Osteocyte (in vitro differentiated cells): ENCODE measurements at regions not wholly inside any gene's neighbourhood (a gene's known extent, or its start where the extent isn't known, plus 50 kb on each side); places are given as distances from the start of the nearest gene placed in this dataset.

ENCODE experiments used
- DNase-seq: peaks from one replicate; pipeline ENCODE4 v3.0.0; 2021; ENCODE audit warnings: mixed read lengths; ENCODE audit not compliant: unreplicated experiment; ENCODE audit errors: extremely low spot score
- H3K27ac Mint-ChIP-seq: one replicate; pipeline ENCODE4 v1.8.0; 2021; ENCODE audit warnings: mild to moderate bottlenecking, mixed read lengths; ENCODE audit not compliant: unreplicated experiment
- H3K27me3 Mint-ChIP-seq: one replicate; pipeline ENCODE4 v1.8.0; 2021; ENCODE audit warnings: mixed read lengths; ENCODE audit not compliant: unreplicated experiment
- H3K36me3 Mint-ChIP-seq: one replicate; pipeline ENCODE4 v1.8.0; 2021; ENCODE audit warnings: mixed read lengths; ENCODE audit not compliant: unreplicated experiment
- H3K4me1 Mint-ChIP-seq: one replicate; pipeline ENCODE4 v1.8.0; 2021; ENCODE audit warnings: mixed read lengths; ENCODE audit not compliant: unreplicated experiment
- H3K4me3 Mint-ChIP-seq: one replicate; pipeline ENCODE4 v1.8.0; 2021; ENCODE audit warnings: mild to moderate bottlenecking, moderate library complexity, mixed read lengths; ENCODE audit not compliant: unreplicated experiment
- H3K9me3 Mint-ChIP-seq: one replicate; pipeline ENCODE4 v1.8.0; 2021; ENCODE audit warnings: mixed read lengths; ENCODE audit not compliant: unreplicated experiment
- TF ChIP-seq, protein P1 (sequence below): fragments of 200-600 bp; sonication (generic); IDR thresholded peaks from 2 replicates; pipeline ENCODE4 v1.5.0; 2021; ENCODE audit warnings: antibody characterized with exemption, mild to moderate bottlenecking, moderate library complexity

- TF ChIP-seq, protein P1, sequence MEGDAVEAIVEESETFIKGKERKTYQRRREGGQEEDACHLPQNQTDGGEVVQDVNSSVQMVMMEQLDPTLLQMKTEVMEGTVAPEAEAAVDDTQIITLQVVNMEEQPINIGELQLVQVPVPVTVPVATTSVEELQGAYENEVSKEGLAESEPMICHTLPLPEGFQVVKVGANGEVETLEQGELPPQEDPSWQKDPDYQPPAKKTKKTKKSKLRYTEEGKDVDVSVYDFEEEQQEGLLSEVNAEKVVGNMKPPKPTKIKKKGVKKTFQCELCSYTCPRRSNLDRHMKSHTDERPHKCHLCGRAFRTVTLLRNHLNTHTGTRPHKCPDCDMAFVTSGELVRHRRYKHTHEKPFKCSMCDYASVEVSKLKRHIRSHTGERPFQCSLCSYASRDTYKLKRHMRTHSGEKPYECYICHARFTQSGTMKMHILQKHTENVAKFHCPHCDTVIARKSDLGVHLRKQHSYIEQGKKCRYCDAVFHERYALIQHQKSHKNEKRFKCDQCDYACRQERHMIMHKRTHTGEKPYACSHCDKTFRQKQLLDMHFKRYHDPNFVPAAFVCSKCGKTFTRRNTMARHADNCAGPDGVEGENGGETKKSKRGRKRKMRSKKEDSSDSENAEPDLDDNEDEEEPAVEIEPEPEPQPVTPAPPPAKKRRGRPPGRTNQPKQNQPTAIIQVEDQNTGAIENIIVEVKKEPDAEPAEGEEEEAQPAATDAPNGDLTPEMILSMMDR = no peak
- Mint-ChIP-seq H3K36me3 (no peaks in the 10 kb centered on the region), H3K4me3 (no peak overlapping the region), H3K4me1 (peaks cover 15% of the 10 kb centered on the region), H3K27ac (no peak overlapping the region), H3K9me3 (no peaks in the 10 kb centered on the region), H3K27me3 (peaks cover 5% of the 10 kb centered on the region)
- DNase-seq = no peak
Measured at GRCh38 chr22:27173530-27173929, 516.1 kb downstream of the MIAT start.

GRCh38 chr22:27175021-27175838, 517.8 kb downstream of the MIAT start:
- Mint-ChIP-seq H3K4me1 (peaks cover 15% of the 10 kb centered on the region), H3K27ac (no peak overlapping the region), H3K36me3 (no peaks in the 10 kb centered on the region), H3K4me3 (no peak overlapping the region), H3K27me3 (peaks cover 5% of the 10 kb centered on the region), H3K9me3 (no peaks in the 10 kb centered on the region)
- no peak for DNase-seq
- TF ChIP-seq, protein P1 = no peak

DNA sequence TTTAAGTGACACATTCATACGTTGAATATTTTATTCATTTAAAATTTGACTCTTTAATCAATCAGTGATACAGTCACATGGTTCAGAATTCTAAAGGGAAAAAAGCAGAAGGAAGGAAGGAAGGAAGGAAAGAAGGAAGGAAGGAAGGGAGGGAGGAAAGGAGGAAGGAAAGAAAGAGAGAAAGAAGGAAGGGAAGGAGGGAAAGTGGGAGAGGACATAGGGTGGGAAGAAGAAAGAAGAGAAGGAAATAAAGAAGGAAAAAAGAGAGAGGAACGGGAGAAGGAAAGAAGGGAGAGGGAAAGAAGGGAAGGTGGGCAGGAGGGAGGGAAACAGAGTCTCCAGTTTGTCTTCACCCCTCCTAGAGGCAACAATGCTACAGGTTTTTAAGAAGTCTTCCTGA, 518.6 kb downstream of the MIAT start:
- no peak overlapping the region for H3K4me3 Mint-ChIP-seq
- TF ChIP-seq, protein P1 = no peak
- no peak for DNase-seq
- H3K36me3 Mint-ChIP-seq = no peaks in the 10 kb centered on the region
- H3K27ac Mint-ChIP-seq = no peak overlapping the region
- no peaks in the 10 kb centered on the region for H3K9me3 Mint-ChIP-seq
- H3K27me3 Mint-ChIP-seq = peaks cover 5% of the 10 kb centered on the region
- peaks cover 15% of the 10 kb centered on the region for H3K4me1 Mint-ChIP-seq

DNA sequence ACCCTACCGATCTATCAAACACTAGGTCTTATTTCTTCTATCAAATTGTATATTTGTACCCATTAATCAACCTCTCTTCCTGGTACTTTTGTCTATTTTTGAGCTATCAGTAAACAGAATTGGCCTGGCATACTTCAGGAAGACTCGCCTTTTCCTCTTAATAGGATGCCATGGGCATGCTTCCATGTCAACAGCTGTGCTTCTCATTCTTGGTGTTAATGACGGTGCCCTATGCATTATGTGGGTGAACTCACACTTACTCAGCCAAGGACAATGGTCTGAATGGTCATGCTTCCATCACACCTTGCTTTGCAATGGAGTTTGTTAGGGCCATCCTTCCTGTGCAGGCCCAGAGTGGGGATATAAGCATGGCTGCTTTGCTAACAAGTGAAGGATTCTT, 521.8 kb downstream of the MIAT start:
- H3K4me3 Mint-ChIP-seq = no peak overlapping the region
- H3K36me3 Mint-ChIP-seq = no peaks in the 10 kb centered on the region
- DNase-seq = no peak
- no peaks in the 10 kb centered on the region for H3K9me3 Mint-ChIP-seq
- TF ChIP-seq, protein P1 = no peak
- peaks cover 13% of the 10 kb centered on the region for H3K4me1 Mint-ChIP-seq
- peaks cover 4% of the 10 kb centered on the region for H3K27me3 Mint-ChIP-seq
- H3K27ac Mint-ChIP-seq = no peak overlapping the region

- H3K4me1 Mint-ChIP-seq = peaks cover 10% of the 10 kb centered on the region
- H3K36me3 Mint-ChIP-seq = no peaks in the 10 kb centered on the region
- TF ChIP-seq, protein P1 = no peak
- no peak overlapping the region for H3K27ac Mint-ChIP-seq
- no peak overlapping the region for H3K4me3 Mint-ChIP-seq
- DNase-seq = no peak
- peaks cover 2% of the 10 kb centered on the region for H3K27me3 Mint-ChIP-seq
- no peaks in the 10 kb centered on the region for H3K9me3 Mint-ChIP-seq
Measured at GRCh38 chr22:27181537-27181936, 524.1 kb downstream of the MIAT start.
